HEK293 (cell line): ENCODE measurements at regions not wholly inside any gene's neighbourhood (a gene's known extent, or its start where the extent isn't known, plus 50 kb on each side); places are given as distances from the start of the nearest gene placed in this dataset.

Experiments used
- CTCF ChIA-PET: fragments of 350-600 bp; formaldehyde crosslinking; extraction: SDS; loops from one replicate; lab custom pipeline; 2021; ENCODE audit warnings: antibody characterized with exemption; lab: Yijun Ruan, JAX
- POLR2A ChIA-PET: fragments of 300-600 bp; formaldehyde crosslinking; extraction: SDS; loops from one replicate; lab custom pipeline; 2020; ENCODE audit warnings: antibody characterized with exemption, inconsistent platforms; lab: Yijun Ruan, JAX
- H3K27ac ChIP-seq: fragments of 200-500 bp; sonication (Bioruptor generic); 2 replicates; pipeline ENCODE4 v1.5.1; 2014; ENCODE audit warnings: low read depth, low read length, control low read depth, inconsistent platforms; ENCODE audit errors: extremely low read depth
- H3K36me3 ChIP-seq, 2 experiments: fragments of 200-500 bp in 1 of 2; sonication (Bioruptor generic) in 1 of 2; 1 replicate in 1 of 2; 2 replicates in 1 of 2; pipeline ENCODE4 v1.5.1; 2014 to 2017; ENCODE audit warnings: inconsistent platforms in 2 of 2, low read length in 2 of 2; ENCODE audit not compliant: control insufficient read depth in 2 of 2, insufficient read depth in 1 of 2
- H3K4me1 ChIP-seq: fragments of 200-500 bp; sonication (Bioruptor generic); 2 replicates; pipeline ENCODE4 v1.5.1; 2014; ENCODE audit warnings: mild to moderate bottlenecking, low read length, inconsistent platforms; ENCODE audit not compliant: control insufficient read depth, insufficient read depth
- H3K4me3 ChIP-seq: 2 replicates; pipeline ENCODE4 v1.5.1; 2011; ENCODE audit warnings: low read depth, mild to moderate bottlenecking, control low read depth, low read length, moderate library complexity
- H3K9me3 ChIP-seq: fragments of 200-500 bp; sonication (Bioruptor generic); 2 replicates; pipeline ENCODE4 v1.5.1; 2014; ENCODE audit warnings: low read depth, low read length, inconsistent platforms; ENCODE audit not compliant: control insufficient read depth, insufficient read depth
- KLF1 ChIP-seq: fragments of 450-650 bp; formaldehyde crosslinking; IDR thresholded peaks from 2 replicates; pipeline ENCODE4 v1.5.1; 2016; ENCODE audit warnings: missing biosample characterization, missing genetic modification characterization
- MEIS1 ChIP-seq: sonication (generic); formaldehyde crosslinking; IDR thresholded peaks from 2 replicates; pipeline ENCODE4 v1.8.1; 2022; ENCODE audit warnings: missing genetic modification reagents, mild to moderate bottlenecking, borderline replicate concordance
- MYNN ChIP-seq: fragments of 450-650 bp; formaldehyde crosslinking; IDR thresholded peaks from 2 replicates; pipeline ENCODE4 v1.5.1; 2016; ENCODE audit warnings: missing biosample characterization, missing genetic modification characterization, borderline replicate concordance
- SCRT1 ChIP-seq: fragments of 450-650 bp; formaldehyde crosslinking; IDR thresholded peaks from 2 replicates; pipeline ENCODE4 v1.5.1; 2016; ENCODE audit warnings: missing biosample characterization, missing genetic modification characterization, borderline replicate concordance
- YY1 ChIP-seq: fragments of 450-650 bp; formaldehyde crosslinking; IDR thresholded peaks from 2 replicates; pipeline ENCODE4 v1.5.1; 2018; ENCODE audit warnings: missing biosample characterization, missing genetic modification characterization
- YY2 ChIP-seq: fragments of 450-650 bp; formaldehyde crosslinking; IDR thresholded peaks from 2 replicates; pipeline ENCODE4 v1.5.1; 2016; ENCODE audit warnings: missing biosample characterization, missing genetic modification characterization
- ZNF114 ChIP-seq: fragments of 450-650 bp; formaldehyde crosslinking; IDR thresholded peaks from 2 replicates; pipeline ENCODE4 v1.5.0; 2017; ENCODE audit warnings: missing biosample characterization, missing genetic modification characterization
- ZNF19 ChIP-seq: fragments of 450-650 bp; formaldehyde crosslinking; IDR thresholded peaks from 2 replicates; pipeline ENCODE4; 2016; ENCODE audit warnings: missing biosample characterization, missing genetic modification characterization, low read depth
- ZNF2 ChIP-seq: fragments of 450-650 bp; formaldehyde crosslinking; IDR thresholded peaks from 2 replicates; pipeline ENCODE4 v1.5.1; 2016; ENCODE audit warnings: missing biosample characterization, missing genetic modification characterization
- ZNF202 ChIP-seq: fragments of 450-650 bp; formaldehyde crosslinking; IDR thresholded peaks from 2 replicates; pipeline ENCODE4 v1.5.1; 2016; ENCODE audit warnings: missing biosample characterization, missing genetic modification characterization, borderline replicate concordance
- ZNF394 ChIP-seq: fragments of 450-650 bp; formaldehyde crosslinking; IDR thresholded peaks from 2 replicates; pipeline ENCODE4 v1.5.1; 2016; ENCODE audit warnings: missing biosample characterization, missing genetic modification characterization, mild to moderate bottlenecking, moderate library complexity, borderline replicate concordance
- ZNF501 ChIP-seq: fragments of 450-650 bp; formaldehyde crosslinking; IDR thresholded peaks from 2 replicates; pipeline ENCODE4 v1.5.1; 2016; ENCODE audit warnings: missing biosample characterization, missing genetic modification characterization
- ZNF560 ChIP-seq: fragments of 450-650 bp; formaldehyde crosslinking; IDR thresholded peaks from 2 replicates; pipeline ENCODE4 v1.5.1; 2017; ENCODE audit warnings: missing biosample characterization, missing genetic modification characterization, borderline replicate concordance
- ZNF571 ChIP-seq: fragments of 450-650 bp; formaldehyde crosslinking; IDR thresholded peaks from 2 replicates; pipeline ENCODE4 v1.5.0; 2017; ENCODE audit warnings: missing biosample characterization, missing genetic modification characterization
- ZNF585B ChIP-seq: fragments of 450-650 bp; formaldehyde crosslinking; IDR thresholded peaks from 2 replicates; pipeline ENCODE4 v1.5.1; 2016; ENCODE audit warnings: missing biosample characterization, missing genetic modification characterization
- ZNF610 ChIP-seq: fragments of 450-650 bp; formaldehyde crosslinking; IDR thresholded peaks from 2 replicates; pipeline ENCODE4 v1.5.1; 2016; ENCODE audit warnings: missing biosample characterization, missing genetic modification characterization, borderline replicate concordance
- ZNF654 ChIP-seq: fragments of 450-650 bp; formaldehyde crosslinking; IDR thresholded peaks from 2 replicates; pipeline ENCODE4 v1.5.1; 2016; ENCODE audit warnings: low read depth, missing biosample characterization, missing genetic modification characterization
- ZNF777 ChIP-seq: fragments of 450-650 bp; formaldehyde crosslinking; IDR thresholded peaks from 2 replicates; pipeline ENCODE4 v1.5.1; 2017; ENCODE audit warnings: missing biosample characterization, missing genetic modification characterization, borderline replicate concordance
- TF ChIP-seq, protein P1 (sequence below): fragments of 450-650 bp; formaldehyde crosslinking; IDR thresholded peaks from 2 replicates; pipeline ENCODE4 v1.5.1; 2016; ENCODE audit warnings: missing biosample characterization, missing genetic modification characterization
- TF ChIP-seq, protein P2 (sequence below): fragments of 450-650 bp; formaldehyde crosslinking; IDR thresholded peaks from 2 replicates; pipeline ENCODE4 v1.5.0; 2017; ENCODE audit warnings: missing biosample characterization, missing genetic modification characterization, borderline replicate concordance
- TF ChIP-seq, protein P3 (sequence below): fragments of 450-650 bp; formaldehyde crosslinking; IDR thresholded peaks from 2 replicates; pipeline ENCODE4 v1.5.1; 2016; ENCODE audit warnings: missing biosample characterization, missing genetic modification characterization
- TF ChIP-seq, protein P4 (sequence below): fragments of 450-650 bp; formaldehyde crosslinking; IDR thresholded peaks from 2 replicates; pipeline ENCODE4 v1.5.1; 2016; ENCODE audit warnings: missing biosample characterization, missing genetic modification characterization, borderline replicate concordance
- TF ChIP-seq, protein P5 (sequence below): fragments of 450-650 bp; formaldehyde crosslinking; IDR thresholded peaks from 2 replicates; pipeline ENCODE4 v1.5.1; 2017; ENCODE audit warnings: missing biosample characterization, missing genetic modification characterization

DNA sequence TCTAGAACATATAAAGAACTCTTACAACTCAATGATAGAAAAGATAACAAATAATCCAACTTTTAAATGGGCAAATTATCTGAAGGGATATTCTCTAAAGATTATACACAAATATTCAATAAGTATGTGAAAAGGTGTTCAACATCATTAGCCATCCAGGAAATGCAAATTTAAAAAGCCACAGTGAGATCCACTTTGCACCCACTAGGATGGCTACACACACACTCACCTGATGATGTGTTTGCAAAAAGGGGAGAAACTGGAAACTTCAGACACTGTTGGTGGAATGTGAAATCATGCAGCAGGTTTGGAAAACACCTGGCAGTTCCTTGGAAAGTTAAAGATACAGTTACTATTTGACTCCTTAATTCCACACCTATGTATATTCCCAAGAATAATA lies 87.2 kb upstream of the GYPC start (continued):
- TF ChIP-seq ZNF571 (tag by site-specific recombination): no peak
- TF ChIP-seq, protein P1, sequence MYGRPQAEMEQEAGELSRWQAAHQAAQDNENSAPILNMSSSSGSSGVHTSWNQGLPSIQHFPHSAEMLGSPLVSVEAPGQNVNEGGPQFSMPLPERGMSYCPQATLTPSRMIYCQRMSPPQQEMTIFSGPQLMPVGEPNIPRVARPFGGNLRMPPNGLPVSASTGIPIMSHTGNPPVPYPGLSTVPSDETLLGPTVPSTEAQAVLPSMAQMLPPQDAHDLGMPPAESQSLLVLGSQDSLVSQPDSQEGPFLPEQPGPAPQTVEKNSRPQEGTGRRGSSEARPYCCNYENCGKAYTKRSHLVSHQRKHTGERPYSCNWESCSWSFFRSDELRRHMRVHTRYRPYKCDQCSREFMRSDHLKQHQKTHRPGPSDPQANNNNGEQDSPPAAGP (tag by site-specific recombination): no peak
- no peak for TF ChIP-seq ZNF585B (tag by site-specific recombination)
- TF ChIP-seq ZNF654 (tag by site-specific recombination): no peak
- no peak for TF ChIP-seq ZNF2 (tag by site-specific recombination)
- TF ChIP-seq YY2 (tag by site-specific recombination): no peak
- TF ChIP-seq ZNF560 (tag by site-specific recombination): no peak

DNA sequence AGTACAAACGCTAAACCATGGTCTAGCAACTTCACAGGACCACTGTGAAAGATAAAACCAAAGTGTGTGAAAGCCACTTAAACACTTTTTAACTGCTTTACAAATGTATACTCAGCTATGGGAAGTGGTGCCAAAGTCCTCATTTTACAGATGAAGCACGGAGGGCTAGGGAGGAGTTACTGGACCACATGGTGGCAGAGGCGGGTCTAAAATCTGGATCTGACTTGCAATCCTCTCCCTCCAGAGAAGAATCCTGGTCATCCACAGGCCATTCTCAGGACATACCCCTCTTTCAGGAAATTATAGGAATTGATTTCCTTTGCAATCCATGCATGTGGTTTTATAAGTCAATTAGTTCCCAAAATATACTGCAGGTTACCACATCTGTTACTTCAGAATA lies 84.6 kb upstream of the GYPC start:
- no peak overlapping the region for H3K27ac ChIP-seq
- H3K36me3 ChIP-seq: no peaks in the 10 kb centered on the region
- TF ChIP-seq, protein P2, sequence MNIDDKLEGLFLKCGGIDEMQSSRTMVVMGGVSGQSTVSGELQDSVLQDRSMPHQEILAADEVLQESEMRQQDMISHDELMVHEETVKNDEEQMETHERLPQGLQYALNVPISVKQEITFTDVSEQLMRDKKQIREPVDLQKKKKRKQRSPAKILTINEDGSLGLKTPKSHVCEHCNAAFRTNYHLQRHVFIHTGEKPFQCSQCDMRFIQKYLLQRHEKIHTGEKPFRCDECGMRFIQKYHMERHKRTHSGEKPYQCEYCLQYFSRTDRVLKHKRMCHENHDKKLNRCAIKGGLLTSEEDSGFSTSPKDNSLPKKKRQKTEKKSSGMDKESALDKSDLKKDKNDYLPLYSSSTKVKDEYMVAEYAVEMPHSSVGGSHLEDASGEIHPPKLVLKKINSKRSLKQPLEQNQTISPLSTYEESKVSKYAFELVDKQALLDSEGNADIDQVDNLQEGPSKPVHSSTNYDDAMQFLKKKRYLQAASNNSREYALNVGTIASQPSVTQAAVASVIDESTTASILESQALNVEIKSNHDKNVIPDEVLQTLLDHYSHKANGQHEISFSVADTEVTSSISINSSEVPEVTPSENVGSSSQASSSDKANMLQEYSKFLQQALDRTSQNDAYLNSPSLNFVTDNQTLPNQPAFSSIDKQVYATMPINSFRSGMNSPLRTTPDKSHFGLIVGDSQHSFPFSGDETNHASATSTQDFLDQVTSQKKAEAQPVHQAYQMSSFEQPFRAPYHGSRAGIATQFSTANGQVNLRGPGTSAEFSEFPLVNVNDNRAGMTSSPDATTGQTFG: no peak
- TF ChIP-seq, protein P3, sequence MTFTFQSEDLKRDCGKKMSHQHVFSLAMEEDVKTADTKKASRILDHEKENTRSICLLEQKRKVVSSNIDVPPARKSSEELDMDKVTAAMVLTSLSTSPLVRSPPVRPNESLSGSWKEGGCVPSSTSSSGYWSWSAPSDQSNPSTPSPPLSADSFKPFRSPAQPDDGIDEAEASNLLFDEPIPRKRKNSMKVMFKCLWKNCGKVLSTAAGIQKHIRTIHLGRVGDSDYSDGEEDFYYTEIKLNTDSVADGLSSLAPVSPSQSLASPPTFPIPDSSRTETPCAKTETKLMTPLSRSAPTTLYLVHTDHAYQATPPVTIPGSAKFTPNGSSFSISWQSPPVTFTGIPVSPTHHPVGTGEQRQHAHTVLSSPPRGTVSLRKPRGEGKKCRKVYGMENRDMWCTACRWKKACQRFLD: no peak
- TF ChIP-seq MEIS1: no peak
- no peak for TF ChIP-seq ZNF501 (tag by site-specific recombination)
- TF ChIP-seq ZNF610 (tag by site-specific recombination): no peak
- no peak for TF ChIP-seq SCRT1 (tag by site-specific recombination)
- no peak for TF ChIP-seq ZNF202 (tag by site-specific recombination)
- TF ChIP-seq ZNF777 (tag by site-specific recombination): no peak
- no peak for TF ChIP-seq ZNF114
- no peak for TF ChIP-seq ZNF19 (tag by site-specific recombination)
- no peak for TF ChIP-seq KLF1
- no peak for TF ChIP-seq MYNN (tag by site-specific recombination)
- TF ChIP-seq ZNF394 (tag by site-specific recombination): no peak
- TF ChIP-seq, protein P4, sequence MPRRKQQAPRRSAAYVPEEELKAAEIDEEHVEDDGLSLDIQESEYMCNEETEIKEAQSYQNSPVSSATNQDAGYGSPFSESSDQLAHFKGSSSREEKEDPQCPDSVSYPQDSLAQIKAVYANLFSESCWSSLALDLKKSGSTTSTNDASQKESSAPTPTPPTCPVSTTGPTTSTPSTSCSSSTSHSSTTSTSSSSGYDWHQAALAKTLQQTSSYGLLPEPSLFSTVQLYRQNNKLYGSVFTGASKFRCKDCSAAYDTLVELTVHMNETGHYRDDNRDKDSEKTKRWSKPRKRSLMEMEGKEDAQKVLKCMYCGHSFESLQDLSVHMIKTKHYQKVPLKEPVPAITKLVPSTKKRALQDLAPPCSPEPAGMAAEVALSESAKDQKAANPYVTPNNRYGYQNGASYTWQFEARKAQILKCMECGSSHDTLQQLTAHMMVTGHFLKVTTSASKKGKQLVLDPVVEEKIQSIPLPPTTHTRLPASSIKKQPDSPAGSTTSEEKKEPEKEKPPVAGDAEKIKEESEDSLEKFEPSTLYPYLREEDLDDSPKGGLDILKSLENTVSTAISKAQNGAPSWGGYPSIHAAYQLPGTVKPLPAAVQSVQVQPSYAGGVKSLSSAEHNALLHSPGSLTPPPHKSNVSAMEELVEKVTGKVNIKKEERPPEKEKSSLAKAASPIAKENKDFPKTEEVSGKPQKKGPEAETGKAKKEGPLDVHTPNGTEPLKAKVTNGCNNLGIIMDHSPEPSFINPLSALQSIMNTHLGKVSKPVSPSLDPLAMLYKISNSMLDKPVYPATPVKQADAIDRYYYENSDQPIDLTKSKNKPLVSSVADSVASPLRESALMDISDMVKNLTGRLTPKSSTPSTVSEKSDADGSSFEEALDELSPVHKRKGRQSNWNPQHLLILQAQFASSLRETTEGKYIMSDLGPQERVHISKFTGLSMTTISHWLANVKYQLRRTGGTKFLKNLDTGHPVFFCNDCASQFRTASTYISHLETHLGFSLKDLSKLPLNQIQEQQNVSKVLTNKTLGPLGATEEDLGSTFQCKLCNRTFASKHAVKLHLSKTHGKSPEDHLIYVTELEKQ (tag by site-specific recombination): no peak
- TF ChIP-seq, protein P5, sequence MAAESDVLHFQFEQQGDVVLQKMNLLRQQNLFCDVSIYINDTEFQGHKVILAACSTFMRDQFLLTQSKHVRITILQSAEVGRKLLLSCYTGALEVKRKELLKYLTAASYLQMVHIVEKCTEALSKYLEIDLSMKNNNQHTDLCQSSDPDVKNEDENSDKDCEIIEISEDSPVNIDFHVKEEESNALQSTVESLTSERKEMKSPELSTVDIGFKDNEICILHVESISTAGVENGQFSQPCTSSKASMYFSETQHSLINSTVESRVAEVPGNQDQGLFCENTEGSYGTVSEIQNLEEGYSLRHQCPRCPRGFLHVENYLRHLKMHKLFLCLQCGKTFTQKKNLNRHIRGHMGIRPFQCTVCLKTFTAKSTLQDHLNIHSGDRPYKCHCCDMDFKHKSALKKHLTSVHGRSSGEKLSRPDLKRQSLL (tag by site-specific recombination): no peak
- TF ChIP-seq YY1 (tag by site-specific recombination): no peak
- POLR2A ChIA-PET: no interaction called here
- no peak overlapping the region for H3K4me3 ChIP-seq
- no peaks in the 10 kb centered on the region for H3K4me1 ChIP-seq
- CTCF ChIA-PET: interaction anchor here (0.6 kb wide), 1 partner anchor 1055 kb away, joined by 3 read pairs; no protein-coding TSS in a partner anchor
- no peaks in the 10 kb centered on the region for H3K9me3 ChIP-seq
